AG09309 (cell line): ENCODE measurements at regions not wholly inside any gene's neighbourhood (a gene's known extent, or its start where the extent isn't known, plus 50 kb on each side); places are given as distances from the start of the nearest gene placed in this dataset.

Experiments used
- DNase-seq: peaks from one replicate; pipeline ENCODE4 v3.0.0-alpha.2; 2010; ENCODE audit warnings: low read depth
- H3K4me3 ChIP-seq: 2 replicates; pipeline ENCODE4 v1.5.1; 2011; ENCODE audit warnings: mild to moderate bottlenecking, low read depth, low read length, moderate library complexity; ENCODE audit not compliant: control insufficient read depth
- TF ChIP-seq, protein P1 (sequence below): IDR thresholded peaks from 2 replicates; pipeline ENCODE4 v1.5.1; 2011; ENCODE audit warnings: mild to moderate bottlenecking, low read depth, low read length, inconsistent platforms; ENCODE audit not compliant: insufficient read depth, control insufficient read depth; ENCODE audit errors: missing control alignments

DNA sequence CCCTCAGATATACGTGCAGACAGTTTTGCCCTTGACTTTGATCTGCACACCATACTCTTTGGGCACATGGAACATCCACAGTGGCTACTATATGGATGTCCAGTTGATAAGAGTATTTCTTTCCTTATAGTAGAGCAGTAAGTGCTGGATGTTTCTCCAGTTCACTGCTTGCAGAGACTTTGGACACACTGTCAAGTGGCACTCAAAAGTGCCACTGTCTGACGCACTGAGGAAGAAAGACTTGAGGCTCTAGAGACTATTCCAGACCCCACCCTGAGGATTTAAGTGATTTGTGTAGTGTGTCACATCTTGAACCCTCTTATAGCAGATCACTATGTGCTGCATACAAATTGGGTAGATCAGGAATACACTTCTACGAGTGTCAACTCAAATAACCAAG is 179.1 kb downstream of the GNAI1 start:
- no peak overlapping the region for H3K4me3 ChIP-seq
- no peak for DNase-seq
- TF ChIP-seq, protein P1, sequence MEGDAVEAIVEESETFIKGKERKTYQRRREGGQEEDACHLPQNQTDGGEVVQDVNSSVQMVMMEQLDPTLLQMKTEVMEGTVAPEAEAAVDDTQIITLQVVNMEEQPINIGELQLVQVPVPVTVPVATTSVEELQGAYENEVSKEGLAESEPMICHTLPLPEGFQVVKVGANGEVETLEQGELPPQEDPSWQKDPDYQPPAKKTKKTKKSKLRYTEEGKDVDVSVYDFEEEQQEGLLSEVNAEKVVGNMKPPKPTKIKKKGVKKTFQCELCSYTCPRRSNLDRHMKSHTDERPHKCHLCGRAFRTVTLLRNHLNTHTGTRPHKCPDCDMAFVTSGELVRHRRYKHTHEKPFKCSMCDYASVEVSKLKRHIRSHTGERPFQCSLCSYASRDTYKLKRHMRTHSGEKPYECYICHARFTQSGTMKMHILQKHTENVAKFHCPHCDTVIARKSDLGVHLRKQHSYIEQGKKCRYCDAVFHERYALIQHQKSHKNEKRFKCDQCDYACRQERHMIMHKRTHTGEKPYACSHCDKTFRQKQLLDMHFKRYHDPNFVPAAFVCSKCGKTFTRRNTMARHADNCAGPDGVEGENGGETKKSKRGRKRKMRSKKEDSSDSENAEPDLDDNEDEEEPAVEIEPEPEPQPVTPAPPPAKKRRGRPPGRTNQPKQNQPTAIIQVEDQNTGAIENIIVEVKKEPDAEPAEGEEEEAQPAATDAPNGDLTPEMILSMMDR, result no peak

DNA sequence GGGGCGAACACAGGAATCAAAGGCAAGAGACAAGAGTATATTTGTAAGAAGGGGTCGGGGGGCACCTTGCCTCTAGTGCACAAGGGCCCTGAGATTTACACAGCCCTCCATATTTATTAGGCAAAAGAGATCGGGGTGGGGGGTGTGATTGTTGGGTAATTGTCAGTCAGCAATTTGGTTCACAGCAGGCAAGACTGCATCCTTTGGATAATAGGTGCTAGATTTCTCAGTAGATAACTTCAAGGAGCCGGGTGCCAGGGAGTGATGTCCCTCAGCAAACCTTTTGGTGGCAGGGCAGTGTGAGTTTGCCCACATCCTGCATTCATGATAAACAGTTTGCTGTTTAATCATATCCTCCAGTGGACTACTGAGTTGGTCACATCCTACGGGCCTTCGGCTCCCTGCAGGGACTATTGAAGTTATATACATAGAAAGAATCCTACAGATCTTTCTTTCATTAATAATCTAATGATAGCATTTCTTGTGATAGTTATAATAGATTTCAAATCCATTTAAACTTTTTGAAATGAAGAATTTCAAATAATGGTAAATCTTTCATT is 178.5 kb downstream of the GNAI1 start:
- TF ChIP-seq, protein P1, result no peak
- H3K4me3 ChIP-seq, result no peak overlapping the region
- no peak for DNase-seq

DNA sequence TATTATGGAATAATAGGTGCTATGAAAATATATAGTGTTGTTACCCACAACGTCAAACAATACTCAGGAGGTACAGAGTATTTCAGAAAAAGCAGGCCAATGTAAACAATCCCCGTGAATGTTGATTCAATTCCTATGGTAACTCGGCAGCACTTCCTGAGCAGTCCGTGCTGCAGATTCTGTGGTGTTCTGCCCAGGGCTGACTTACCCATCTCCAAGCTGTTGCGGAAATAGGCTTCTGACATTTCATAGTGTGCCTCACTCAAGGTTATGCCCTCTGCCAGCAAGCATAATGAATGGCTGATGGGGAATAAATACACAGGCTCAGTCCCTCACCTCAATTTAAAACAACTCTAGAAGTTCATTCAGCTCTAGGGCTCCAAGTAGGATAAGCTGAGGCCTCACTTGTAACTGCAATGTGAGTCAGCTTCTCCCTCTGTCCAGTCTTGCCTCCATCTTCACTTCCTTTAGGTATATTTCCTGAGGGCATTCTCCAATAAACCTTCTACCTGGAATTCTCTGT is 177.6 kb downstream of the GNAI1 start:
- no peak for DNase-seq
- TF ChIP-seq, protein P1, result no peak
- H3K4me3 ChIP-seq, result no peak overlapping the region

DNA sequence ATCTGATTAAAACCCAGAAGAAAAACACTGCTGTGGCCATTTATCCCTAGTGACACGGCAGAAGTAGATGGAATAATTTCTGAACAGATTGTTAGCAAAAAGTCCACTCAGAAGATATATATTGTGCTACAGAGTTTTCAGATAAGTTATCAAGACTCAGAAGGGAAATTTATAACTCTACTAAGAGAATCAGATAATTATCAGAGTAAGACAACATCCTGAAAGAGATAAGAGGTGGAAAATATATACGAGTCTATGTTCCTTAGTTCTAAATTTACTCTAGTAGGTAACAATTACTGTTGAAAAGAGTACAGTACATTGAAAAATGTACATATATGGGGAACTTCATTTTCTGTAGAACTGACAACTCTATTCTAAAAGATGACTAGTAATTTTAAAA is 176.7 kb downstream of the GNAI1 start:
- TF ChIP-seq, protein P1, result no peak

DNA sequence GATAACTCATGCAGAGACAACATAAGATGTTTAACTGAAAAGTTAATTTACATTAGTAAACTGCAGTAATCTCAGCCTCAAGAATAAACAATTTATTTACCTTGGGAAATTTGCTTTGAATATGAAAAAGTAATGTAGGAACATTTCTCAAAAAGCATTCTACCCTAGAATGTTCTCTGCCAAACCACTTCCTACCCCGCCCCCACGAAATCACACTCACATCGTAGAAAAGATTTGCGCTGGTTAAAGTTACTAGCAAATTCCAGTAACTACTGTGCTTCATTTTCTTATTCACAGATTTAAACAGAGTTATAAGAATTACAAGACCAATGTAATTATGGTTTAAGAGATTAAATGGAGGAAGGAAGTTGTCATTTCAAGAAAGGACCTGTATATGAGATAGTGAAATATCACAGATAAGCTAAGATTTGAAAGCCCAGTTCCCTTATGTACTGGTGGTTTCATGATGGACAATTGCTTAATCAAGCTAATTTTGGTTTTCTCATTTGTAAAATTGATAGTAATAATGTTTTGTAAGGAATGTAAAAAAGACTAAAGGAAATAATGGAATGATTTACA is 175.4 kb downstream of the GNAI1 start:
- no peak for DNase-seq
- H3K4me3 ChIP-seq, result no peak overlapping the region
- TF ChIP-seq, protein P1, result no peak

More for the DNA sequence above, 176.7 kb downstream of the GNAI1 start:
- DNase-seq, result no peak
- no peak overlapping the region for H3K4me3 ChIP-seq

DNA sequence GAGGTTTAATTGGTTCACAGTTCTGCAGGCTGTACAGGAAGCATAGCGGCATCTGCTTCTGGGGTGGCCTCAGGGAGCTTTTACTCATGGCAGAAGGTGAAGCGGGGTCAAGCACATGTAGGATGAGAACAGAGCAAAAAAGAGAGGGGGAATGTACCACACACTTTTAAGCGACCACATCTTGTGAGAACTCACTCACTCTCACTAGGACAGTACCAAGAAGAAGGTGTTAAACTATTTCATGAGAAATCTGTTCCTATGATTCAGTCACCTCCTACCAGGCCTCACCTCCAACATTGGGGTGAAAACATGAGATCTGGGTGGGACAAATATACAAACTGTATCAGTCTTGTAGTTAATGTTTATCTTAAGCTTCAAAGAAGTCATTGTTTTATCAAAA is 174.7 kb downstream of the GNAI1 start:
- no peak for DNase-seq
- TF ChIP-seq, protein P1, result no peak
- no peak overlapping the region for H3K4me3 ChIP-seq
